ENCODE measurements at regions not wholly inside any gene's neighbourhood (a gene's known extent, or its start where the extent isn't known, plus 50 kb on each side); places are given as distances from the start of the nearest gene placed in this dataset.

GRCh38 chr13:34464011-34464410, 478.1 kb upstream of the NBEA start:
- TF ChIP-seq CTCF (IDR thresholded peaks at IDR 0.05) (no peak), POLR2A (IDR thresholded peaks at IDR 0.05) (no peak)

Data from heart left ventricle (tissue), 13 donors.